SH-SY5Y (cell line): ENCODE measurements at regions not wholly inside any gene's neighbourhood (a gene's known extent, or its start where the extent isn't known, plus 50 kb on each side); places are given as distances from the start of the nearest gene placed in this dataset.

ENCODE experiments used
- GATA2 ChIP-seq: IDR thresholded peaks from 2 replicates; pipeline ENCODE4 v1.6.1; 2011; ENCODE audit warnings: mild to moderate bottlenecking, low read depth, low read length
- GATA3 ChIP-seq: IDR thresholded peaks from 2 replicates; pipeline ENCODE4 v1.6.1; 2011; ENCODE audit warnings: low read depth, mild to moderate bottlenecking, low read length, moderate library complexity

DNA sequence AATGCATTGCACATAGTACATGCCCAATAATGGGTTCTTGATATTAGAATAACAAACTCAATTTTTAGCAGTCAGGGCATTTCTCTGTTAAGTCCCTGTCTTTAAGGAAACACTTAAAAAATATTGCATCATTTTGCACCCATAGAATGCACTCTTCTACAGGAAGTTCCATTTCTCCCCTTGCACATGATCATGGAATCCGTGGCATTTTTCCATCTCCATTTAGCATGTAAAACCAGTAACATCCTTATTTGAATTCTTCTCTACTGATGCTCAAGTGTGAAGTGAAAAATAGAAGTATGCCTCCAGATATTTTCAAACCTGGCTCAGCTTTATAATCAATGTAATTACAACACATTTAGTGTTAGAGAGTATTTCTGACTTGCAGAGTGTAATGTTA, 192.8 kb downstream of the RWDD3 start:
- TF ChIP-seq GATA3 (no peak), GATA2 (no peak)
